ENCODE measurements at regions not wholly inside any gene's neighbourhood (a gene's known extent, or its start where the extent isn't known, plus 50 kb on each side); places are given as distances from the start of the nearest gene placed in this dataset.
"Not testable (repeated sequence)": the region's sequence is repeated elsewhere in the genome, so short reads cannot be mapped to it uniquely, and the experiment has no call there.

- DNase-seq = no peak
These were observed 140.1 kb upstream of the SMIM31 start for GRCh38 chr4:164613792-164614191.

- no peak for DNase-seq
These were observed 139.6 kb upstream of the SMIM31 start for GRCh38 chr4:164614329-164614728.

DNA sequence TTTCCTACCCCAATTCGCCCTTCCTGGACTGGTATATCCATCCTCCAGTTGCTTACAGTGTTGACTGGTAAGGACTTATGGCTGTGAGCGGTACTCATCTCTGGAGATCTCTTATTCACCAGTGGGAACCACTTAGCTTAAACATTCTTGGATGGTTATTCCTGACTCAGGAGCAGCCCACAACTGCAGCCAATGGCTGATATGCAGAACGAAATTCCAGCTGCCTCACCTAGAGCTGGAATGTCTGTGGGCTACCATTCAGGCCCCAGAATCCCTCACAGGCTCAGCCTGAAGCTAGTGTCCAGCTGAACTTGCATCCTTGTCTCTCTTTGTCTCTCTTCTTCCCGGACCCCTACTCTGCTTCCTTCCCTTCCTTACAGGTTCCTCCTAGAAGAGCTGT is 138.9 kb upstream of the SMIM31 start:
- no peak for DNase-seq

- no peak for DNase-seq
These were observed 138.0 kb upstream of the SMIM31 start for GRCh38 chr4:164615964-164616363.

GRCh38 chr4:164616961-164617360 is 137.0 kb upstream of the SMIM31 start:
- no peak for DNase-seq

- no peak for DNase-seq
These were observed 136.5 kb upstream of the SMIM31 start for GRCh38 chr4:164617426-164617825.

- DNase-seq = no peak
These were observed 136.0 kb upstream of the SMIM31 start for GRCh38 chr4:164617911-164618310.

- DNase-seq = no peak
These were observed 131.9 kb upstream of the SMIM31 start for GRCh38 chr4:164621886-164622521.

- no peak for DNase-seq
These were observed 130.8 kb upstream of the SMIM31 start for GRCh38 chr4:164623099-164623498.

DNA sequence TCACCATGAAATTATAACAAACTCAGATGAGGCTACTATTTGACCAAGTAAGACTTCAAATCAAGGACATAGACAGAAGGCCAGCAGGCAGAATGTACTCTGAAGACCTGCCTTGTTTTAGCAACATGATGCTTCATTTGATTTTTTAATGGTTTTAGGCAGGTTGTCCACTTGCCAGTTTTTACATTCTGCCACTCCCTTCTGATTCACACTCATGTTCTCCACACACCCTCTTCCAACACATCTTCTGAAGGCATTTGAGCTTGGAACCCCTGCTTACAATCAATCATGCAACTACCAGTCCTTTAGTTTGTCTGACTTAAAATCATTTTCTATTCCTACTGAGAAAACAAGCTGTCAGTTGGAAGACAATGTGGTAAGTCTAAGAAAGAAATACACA is 114.9 kb upstream of the SMIM31 start:
- DNase-seq = no peak

DNA sequence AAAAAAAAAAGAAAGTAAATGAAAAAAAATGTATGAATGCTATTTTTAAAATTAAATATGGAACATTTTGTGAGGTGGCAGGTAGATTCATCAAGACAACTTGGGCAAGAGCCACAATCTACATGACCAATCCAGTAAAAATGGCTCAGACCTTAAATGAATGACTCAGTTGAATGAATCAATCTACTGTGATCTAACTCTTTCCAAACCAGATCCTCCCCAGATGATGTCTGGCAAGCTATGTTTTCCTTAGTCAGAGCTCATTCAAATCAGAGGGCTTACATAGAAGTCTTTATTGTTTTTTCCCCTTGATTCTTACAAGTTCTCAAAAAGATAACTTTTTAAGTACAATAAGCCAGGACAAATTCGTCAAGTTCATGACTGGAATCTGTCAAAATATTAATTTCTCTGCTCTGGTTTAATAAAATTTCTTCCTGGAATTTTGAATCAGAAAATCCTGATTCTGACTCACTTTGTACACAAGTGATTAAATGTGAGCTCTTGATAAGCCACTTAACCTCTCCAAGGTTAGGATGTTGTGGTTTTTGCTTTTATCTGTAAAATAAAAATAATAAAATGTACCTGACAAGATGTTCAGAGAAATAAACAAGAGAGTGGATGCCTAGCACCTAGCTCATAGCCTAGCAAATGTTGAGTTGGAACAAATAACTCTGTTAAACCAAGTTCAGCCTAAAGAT is 105.6 kb upstream of the SMIM31 start:
- no peak for DNase-seq

DNA sequence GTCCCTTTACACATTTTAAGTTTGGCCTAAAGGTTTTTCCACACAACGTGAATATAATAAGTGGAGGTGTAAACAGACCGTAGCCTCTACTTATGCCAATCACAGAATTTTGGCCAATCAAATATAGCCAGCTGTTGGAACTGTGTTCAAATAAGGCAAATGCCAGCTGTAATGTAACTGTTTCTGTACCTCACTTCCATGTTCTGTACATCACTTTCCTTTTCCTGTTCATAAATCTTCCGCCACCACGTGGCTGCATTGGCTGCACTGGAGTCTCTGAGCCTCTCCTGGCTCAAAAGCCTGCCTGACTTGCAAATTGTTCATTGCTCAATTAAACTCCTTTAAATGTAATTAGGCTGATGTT is 105.1 kb upstream of the SMIM31 start:
- no peak for DNase-seq

GRCh38 chr4:164659765-164660164 is 94.2 kb upstream of the SMIM31 start:
- DNase-seq = no peak

- DNase-seq = not testable (repeated sequence)
These were observed 77.8 kb upstream of the SMIM31 start for GRCh38 chr4:164676152-164676551.

DNA sequence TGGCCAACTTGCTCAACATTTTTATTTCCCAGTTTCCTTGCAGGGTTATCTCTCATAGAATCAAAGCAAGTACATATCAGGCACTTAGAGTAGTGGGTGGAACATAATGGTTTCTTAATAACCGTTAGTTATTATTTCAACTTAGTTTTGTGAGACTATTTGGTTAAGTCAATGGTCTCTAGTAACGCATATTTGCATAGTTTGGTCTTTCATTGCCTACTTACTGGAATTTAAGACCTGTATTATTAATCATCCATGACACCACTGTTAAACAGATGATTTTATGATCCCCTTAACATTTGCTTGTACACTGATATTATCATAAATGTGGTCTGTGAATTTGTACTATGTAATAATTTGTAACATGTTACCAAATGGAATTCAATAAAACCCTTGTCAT is 70.9 kb upstream of the SMIM31 start:
- DNase-seq = no peak

- no peak for DNase-seq
These were observed 58.3 kb upstream of the SMIM31 start for GRCh38 chr4:164695650-164696049.

DNA sequence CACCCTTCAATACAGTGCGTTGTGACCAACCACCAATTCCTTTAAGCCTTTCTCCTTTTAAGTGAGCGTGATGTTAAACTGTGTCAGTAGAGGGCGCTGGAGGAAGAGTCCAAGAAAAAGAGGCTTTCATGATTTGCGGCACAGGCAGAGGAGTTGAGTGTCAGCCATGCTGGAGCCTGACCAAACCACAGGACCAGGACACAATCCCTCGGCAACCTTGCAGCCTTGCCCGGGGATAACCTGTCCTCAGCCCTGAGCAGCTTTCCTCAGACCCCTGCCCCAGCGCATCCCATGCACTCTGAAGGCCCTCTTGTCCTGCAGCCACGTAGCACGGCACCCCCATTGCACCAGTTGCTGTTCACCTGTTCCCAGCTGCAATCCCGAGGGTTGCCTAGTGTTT is 53.5 kb upstream of the SMIM31 start:
- DNase-seq = no peak

DNA sequence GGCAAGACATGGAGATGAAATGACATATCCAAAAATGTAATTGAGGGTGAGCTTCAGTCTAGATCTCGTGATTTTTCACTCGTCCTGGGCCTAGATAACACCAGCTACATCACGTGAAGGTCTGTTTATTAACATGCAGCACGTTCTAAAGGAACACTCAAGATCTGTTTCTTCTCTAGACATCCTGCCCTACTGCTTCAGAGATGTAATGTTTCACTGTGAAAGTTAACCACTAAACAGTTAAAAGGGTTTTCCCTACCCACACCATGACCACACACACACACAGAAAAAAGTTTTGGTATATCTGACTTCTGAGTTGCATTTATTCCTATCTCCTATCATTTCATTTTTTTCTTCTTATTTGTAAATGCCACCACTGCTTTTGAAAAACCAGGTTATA is 52.3 kb upstream of the SMIM31 start:
- DNase-seq = no peak
